ENCODE measurements at regions not wholly inside any gene's neighbourhood (a gene's known extent, or its start where the extent isn't known, plus 50 kb on each side); places are given as distances from the start of the nearest gene placed in this dataset.
"Not testable (repeated sequence)": the region's sequence is repeated elsewhere in the genome, so short reads cannot be mapped to it uniquely, and the experiment has no call there.

DNA sequence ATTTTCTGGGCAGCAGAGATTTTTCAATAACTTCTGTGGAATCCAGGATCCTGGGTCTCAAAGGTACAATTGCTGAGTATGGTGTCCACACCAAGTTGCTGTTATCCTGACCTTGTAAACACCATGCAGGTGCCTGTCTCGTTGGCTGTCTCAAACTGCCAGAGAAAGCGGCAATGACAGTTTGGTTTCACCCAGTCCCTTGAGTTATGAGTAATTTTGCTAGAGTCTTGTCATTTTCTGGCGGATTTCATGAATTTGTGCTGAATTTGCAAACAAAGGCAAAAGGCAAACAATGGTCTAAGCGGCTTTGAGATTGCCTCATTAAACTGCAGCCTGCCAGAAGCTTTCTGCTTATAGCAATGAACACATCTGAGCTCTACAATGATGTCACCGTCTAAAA lies 847.9 kb downstream of the RAB28 start:
- no peak for TF ChIP-seq CTCF (IDR thresholded peaks at IDR 0.05)
- Mint-ChIP-seq H3K9me3 (peaks cover 5% of the 10 kb centered on the region; the same call in 1 of the 2 replicates), H3K4me1 (ENCODE audit: low read depth) (no peaks in the 10 kb centered on the region), H3K4me3 (no peak overlapping the region), H3K27ac (no peak overlapping the region), H3K36me3 (ENCODE audit: low read depth) (no peaks in the 10 kb centered on the region), H3K27me3 (ENCODE audit: insufficient read depth) (no peaks in the 10 kb centered on the region; the same call in 1 of the 2 replicates)
- no peak for DNase-seq

GRCh38 chr4:12635629-12636028 lies 848.5 kb downstream of the RAB28 start:
- no peaks in the 10 kb centered on the region for H3K36me3 Mint-ChIP-seq (ENCODE audit: low read depth)
- H3K9me3 Mint-ChIP-seq, result 0 out of 2 replicates have a peak, but pooled peaks cover 3% of the 10 kb centered on the region
- H3K4me3 Mint-ChIP-seq, result no peak overlapping the region
- no peak for TF ChIP-seq CTCF (IDR thresholded peaks at IDR 0.05)
- no peak for DNase-seq
- no peaks in the 10 kb centered on the region; the same call in 1 of the 2 replicates for H3K27me3 Mint-ChIP-seq (ENCODE audit: insufficient read depth)
- H3K27ac Mint-ChIP-seq, result no peak overlapping the region
- H3K4me1 Mint-ChIP-seq (ENCODE audit: low read depth), result no peaks in the 10 kb centered on the region

DNA sequence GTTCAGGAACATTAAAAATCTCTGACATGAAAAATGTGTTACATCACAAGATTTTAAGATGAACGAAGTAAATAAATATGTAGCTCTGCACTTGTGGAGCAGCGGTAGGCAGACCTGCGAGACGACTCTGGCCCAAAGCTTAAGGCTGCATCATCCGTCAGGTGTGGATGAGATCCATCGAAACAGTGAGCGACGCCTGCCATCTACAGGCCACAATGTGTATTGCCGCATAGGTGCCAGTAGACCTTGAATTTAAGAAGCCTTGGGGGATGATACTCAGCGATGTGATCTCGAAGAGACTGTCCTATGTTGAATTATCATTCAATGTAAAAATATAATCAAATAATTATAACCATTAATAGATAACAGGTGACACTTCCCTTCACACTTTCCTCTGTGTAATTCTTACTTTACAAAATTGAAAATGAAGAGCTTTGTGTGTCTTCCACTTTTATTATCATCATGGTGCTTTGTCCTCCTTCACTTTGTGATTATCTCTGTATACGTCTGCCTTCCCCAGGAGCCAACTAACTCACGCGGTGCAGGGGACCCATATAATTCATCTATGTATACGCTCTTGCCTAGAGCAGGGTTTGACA lies 851.0 kb downstream of the RAB28 start:
- peak; percentile 47 for DNase-seq
- Mint-ChIP-seq H3K9me3 (peaks cover 8% of the 10 kb centered on the region), H3K4me1 (ENCODE audit: low read depth) (no peaks in the 10 kb centered on the region), H3K4me3 (no peak overlapping the region), H3K36me3 (ENCODE audit: low read depth) (no peaks in the 10 kb centered on the region), H3K27ac (no peak overlapping the region), H3K27me3 (ENCODE audit: insufficient read depth) (peaks cover 1% of the 10 kb centered on the region; the same call in 1 of the 2 replicates)
- peak; percentile 92 for TF ChIP-seq CTCF (IDR thresholded peaks at IDR 0.05)

GRCh38 chr4:12615822-12616221 lies 868.3 kb downstream of the RAB28 start:
- no peak for TF ChIP-seq CTCF (IDR thresholded peaks at IDR 0.05)
- Mint-ChIP-seq H3K4me1 (ENCODE audit: low read depth) (no peaks in the 10 kb centered on the region), H3K36me3 (ENCODE audit: low read depth) (0 out of 2 replicates have a peak, but pooled peaks cover 5% of the 10 kb centered on the region), H3K9me3 (peaks cover 50% of the 10 kb centered on the region), H3K27ac (no peak overlapping the region), H3K27me3 (ENCODE audit: insufficient read depth) (no peaks in the 10 kb centered on the region; the same call in 1 of the 2 replicates), H3K4me3 (no peak overlapping the region)
- no peak for DNase-seq

- no peak for DNase-seq
- no peak overlapping the region for H3K27ac Mint-ChIP-seq
- H3K36me3 Mint-ChIP-seq (ENCODE audit: low read depth), result 0 out of 2 replicates have a peak, but pooled peaks cover 5% of the 10 kb centered on the region
- TF ChIP-seq CTCF (IDR thresholded peaks at IDR 0.05), result no peak
- no peaks in the 10 kb centered on the region; the same call in 1 of the 2 replicates for H3K27me3 Mint-ChIP-seq (ENCODE audit: insufficient read depth)
- H3K9me3 Mint-ChIP-seq, result peaks cover 39% of the 10 kb centered on the region
- H3K4me3 Mint-ChIP-seq, result no peak overlapping the region
- H3K4me1 Mint-ChIP-seq (ENCODE audit: low read depth), result no peaks in the 10 kb centered on the region
Measured at GRCh38 chr4:12612876-12613275, 871.3 kb downstream of the RAB28 start.

DNA sequence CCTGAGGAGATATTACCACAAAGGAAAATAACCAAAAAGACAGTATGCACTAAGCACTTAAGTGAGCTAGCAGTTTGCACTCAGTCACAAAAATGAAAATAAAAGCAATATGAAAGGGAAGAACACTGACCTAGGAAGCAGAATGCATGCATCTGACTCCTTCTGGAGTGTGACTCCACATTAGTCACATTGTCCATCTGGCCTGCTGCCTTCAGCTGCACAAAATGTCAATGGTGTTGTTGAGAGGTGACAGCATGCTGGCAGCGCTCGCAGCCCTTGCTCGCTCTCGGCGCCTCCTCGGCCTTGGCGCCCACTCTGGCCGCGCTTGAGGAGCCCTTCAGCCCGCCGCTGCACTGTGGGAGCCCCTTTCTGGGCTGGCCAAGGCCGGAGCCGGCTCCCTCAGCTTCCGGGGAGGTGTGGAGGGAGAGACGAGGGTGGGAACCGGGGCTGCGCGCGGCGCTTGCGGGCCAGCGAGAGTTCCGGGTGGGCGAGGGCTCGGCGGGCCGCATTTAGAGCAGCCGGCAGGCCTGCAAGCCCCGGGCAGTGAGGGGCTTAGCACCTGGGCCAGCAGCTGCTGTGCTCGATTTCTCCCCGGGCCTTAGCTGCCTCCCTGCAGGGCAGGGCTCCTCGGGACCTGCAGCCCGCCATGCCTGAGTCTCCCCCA lies 874.8 kb downstream of the RAB28 start:
- H3K4me3 Mint-ChIP-seq; H3K27me3 Mint-ChIP-seq (ENCODE audit: insufficient read depth); H3K36me3 Mint-ChIP-seq (ENCODE audit: low read depth); H3K4me1 Mint-ChIP-seq (ENCODE audit: low read depth); H3K27ac Mint-ChIP-seq; DNase-seq: not testable (repeated sequence)
- peaks cover 33% of the 10 kb centered on the region for H3K9me3 Mint-ChIP-seq
